IMR-90 (cell line): ENCODE measurements at regions not wholly inside any gene's neighbourhood (a gene's known extent, or its start where the extent isn't known, plus 50 kb on each side); places are given as distances from the start of the nearest gene placed in this dataset.

Source experiments
- ATAC-seq: fragments of 200-7000 bp; cut with Tn5 transposase; 2 replicates; pipeline ENCODE4 v1.9.1; 2020; ENCODE audit warnings: low read depth, mild to moderate bottlenecking, moderate library complexity
- BruUV-seq: library from RNA; stranded (reverse); fragments of 400-500 nt; replicated peaks from 2 replicates; lab custom pipeline; 2021; lab: Mats Ljungman, UMichigan
- CTCF ChIA-PET: fragments of 300-600 bp; formaldehyde crosslinking; extraction: SDS; loops from one replicate; lab custom pipeline; 2021; ENCODE audit warnings: antibody characterized with exemption; lab: Yijun Ruan, JAX
- POLR2A ChIA-PET: fragments of 300-600 bp; sonication (Branson Sonifier 250); formaldehyde crosslinking; loops from one replicate; lab custom pipeline; 2022; ENCODE audit warnings: antibody characterized with exemption; ENCODE audit not compliant: unreplicated experiment; lab: Charles Lee
- DNase-seq: peaks from one replicate; pipeline ENCODE4 v3.0.0; 2013
- H2AFZ ChIP-seq: replicated peaks from 2 replicates; pipeline ENCODE3; 2013; ENCODE audit warnings: low read length, mild to moderate bottlenecking; ENCODE audit not compliant: poor library complexity
- H2AK5ac ChIP-seq: 2 replicates; pipeline ENCODE4 v1.6.1; 2013; ENCODE audit warnings: low read depth, low read length, inconsistent platforms
- H2AK9ac ChIP-seq: replicated peaks from 2 replicates; pipeline ENCODE3; 2013; ENCODE audit warnings: mild to moderate bottlenecking, low read depth, low read length, moderate library complexity; ENCODE audit not compliant: poor library complexity
- H2BK120ac ChIP-seq: 2 replicates; pipeline ENCODE4 v1.6.1; 2013; ENCODE audit warnings: low read depth, low read length, inconsistent platforms
- H2BK15ac ChIP-seq: 3 replicates; pipeline ENCODE4 v1.6.1; 2013; ENCODE audit warnings: low read depth, low read length, inconsistent platforms
- H2BK20ac ChIP-seq: 2 replicates; pipeline ENCODE4 v1.6.1; 2013; ENCODE audit warnings: low read depth, mild to moderate bottlenecking, inconsistent platforms, low read length, moderate library complexity
- H2BK5ac ChIP-seq: 2 replicates; pipeline ENCODE4 v1.6.1; 2013; ENCODE audit warnings: mild to moderate bottlenecking, low read depth, low read length, inconsistent platforms; ENCODE audit not compliant: poor library complexity, severe bottlenecking
- H3K14ac ChIP-seq: replicated peaks from 2 replicates; pipeline ENCODE4 v1.6.1; 2013; ENCODE audit warnings: low read depth, low read length, inconsistent platforms
- H3K18ac ChIP-seq: 2 replicates; pipeline ENCODE4 v1.6.1; 2013; ENCODE audit warnings: low read depth, low read length, control low read depth
- H3K23ac ChIP-seq: 2 replicates; pipeline ENCODE4 v1.6.1; 2013; ENCODE audit warnings: low read depth, low read length, inconsistent platforms
- H3K27ac ChIP-seq: 2 replicates; pipeline ENCODE4 v1.5.1; 2013; ENCODE audit warnings: mild to moderate bottlenecking, control low read depth, low read length; ENCODE audit not compliant: insufficient read depth
- H3K27me3 ChIP-seq: 2 replicates; pipeline ENCODE4 v1.6.1; 2013; ENCODE audit warnings: low read length; ENCODE audit not compliant: control insufficient read depth, insufficient read depth
- H3K36me3 ChIP-seq: 2 replicates; pipeline ENCODE4 v1.6.1; 2013; ENCODE audit warnings: low read length, mixed read lengths; ENCODE audit not compliant: control insufficient read depth, insufficient read depth
- H3K4ac ChIP-seq: 2 replicates; pipeline ENCODE4 v1.6.1; 2013; ENCODE audit warnings: low read depth, low read length, inconsistent platforms
- H3K4me1 ChIP-seq: 2 replicates; pipeline ENCODE4 v1.6.1; 2013; ENCODE audit warnings: low read length, mixed read lengths; ENCODE audit not compliant: control insufficient read depth, insufficient read depth
- H3K4me2 ChIP-seq: 2 replicates; pipeline ENCODE4 v1.6.1; 2013; ENCODE audit warnings: low read depth, mild to moderate bottlenecking, control low read depth, low read length, moderate library complexity
- H3K4me3 ChIP-seq: 2 replicates; pipeline ENCODE4 v1.5.1; 2013; ENCODE audit warnings: low read depth, mild to moderate bottlenecking, control low read depth, low read length, moderate library complexity; ENCODE audit not compliant: insufficient read depth
- H3K56ac ChIP-seq: 2 replicates; pipeline ENCODE4 v1.6.1; 2013; ENCODE audit warnings: low read length, inconsistent platforms; ENCODE audit not compliant: insufficient read depth; ENCODE audit errors: extremely low read depth
- H3K79me1 ChIP-seq, 2 experiments: 2 replicates each; pipeline ENCODE4 v1.6.1; 2013; ENCODE audit warnings: low read length in 2 of 2, inconsistent platforms in 1 of 2, low read depth in 1 of 2
- H3K9ac ChIP-seq: 2 replicates; pipeline ENCODE4 v1.6.1; 2013; ENCODE audit warnings: low read depth, low read length, control low read depth
- H3K9me1 ChIP-seq: 2 replicates; pipeline ENCODE4 v1.6.1; 2013; ENCODE audit warnings: low read length, inconsistent platforms; ENCODE audit not compliant: insufficient read depth
- H3K9me3 ChIP-seq: 2 replicates; pipeline ENCODE4 v1.6.1; 2013; ENCODE audit warnings: low read length; ENCODE audit not compliant: control insufficient read depth, insufficient read depth
- H4K20me1 ChIP-seq: 2 replicates; pipeline ENCODE4 v1.6.1; 2013; ENCODE audit warnings: low read length, inconsistent platforms; ENCODE audit not compliant: insufficient read depth
- H4K5ac ChIP-seq: 2 replicates; pipeline ENCODE4 v1.6.1; 2013; ENCODE audit warnings: mild to moderate bottlenecking, low read depth, low read length, control low read depth
- H4K8ac ChIP-seq, 2 experiments: 2 replicates each; pipeline ENCODE4 v1.6.1; 2013; ENCODE audit warnings: low read depth in 2 of 2, low read length in 2 of 2, control low read depth in 1 of 2, inconsistent platforms in 1 of 2
- H4K91ac ChIP-seq: 2 replicates; pipeline ENCODE4 v1.6.1; 2013; ENCODE audit warnings: low read depth, low read length, inconsistent platforms; ENCODE audit not compliant: insufficient read depth
- BHLHE40 ChIP-seq: fragments of 150-350 bp; IDR thresholded peaks from 2 replicates; pipeline ENCODE4 v1.6.1; 2016; ENCODE audit warnings: mild to moderate bottlenecking, low read depth, low read length
- CEBPB ChIP-seq: IDR thresholded peaks from 2 replicates; pipeline ENCODE4 v1.6.1; 2012; ENCODE audit warnings: low read depth, low read length, improper control_type of control experiment
- CHD1 ChIP-seq: IDR thresholded peaks from 2 replicates; pipeline ENCODE4 v1.6.1; 2012; ENCODE audit warnings: low read depth, low read length, improper control_type of control experiment
- CTCF ChIP-seq: conservative IDR thresholded peaks from 2 replicates; pipeline ENCODE4 v1.5.1; 2012; ENCODE audit warnings: mild to moderate bottlenecking, low read depth, low read length, improper control_type of control experiment
- ELK1 ChIP-seq: fragments of 150-350 bp; IDR thresholded peaks from 2 replicates; pipeline ENCODE4 v1.6.1; 2016; ENCODE audit warnings: low read depth, mild to moderate bottlenecking, low read length, moderate library complexity, borderline replicate concordance
- FOS ChIP-seq: fragments of 150-350 bp; IDR thresholded peaks from 2 replicates; pipeline ENCODE4 v1.6.1; 2016; ENCODE audit warnings: low read depth, low read length
- MAFK ChIP-seq: IDR thresholded peaks from 2 replicates; pipeline ENCODE4 v1.6.1; 2012; ENCODE audit warnings: low read depth, low read length, improper control_type of control experiment
- MAZ ChIP-seq: IDR thresholded peaks from 2 replicates; pipeline ENCODE4 v1.6.1; 2012; ENCODE audit warnings: low read depth, mild to moderate bottlenecking, low read length, improper control_type of control experiment, moderate library complexity, borderline replicate concordance
- MXI1 ChIP-seq: IDR thresholded peaks from 2 replicates; pipeline ENCODE4 v1.6.1; 2012; ENCODE audit warnings: low read depth, mild to moderate bottlenecking, low read length, moderate library complexity, borderline replicate concordance
- NFE2L2 ChIP-seq: fragments of 150-350 bp; IDR thresholded peaks from 2 replicates; pipeline ENCODE4 v1.6.1; 2016; ENCODE audit warnings: low read depth, mild to moderate bottlenecking, low read length
- POLR2A ChIP-seq: IDR thresholded peaks from 2 replicates; pipeline ENCODE4 v1.6.1; 2012; ENCODE audit warnings: mild to moderate bottlenecking, low read depth, low read length
- RAD21 ChIP-seq: IDR thresholded peaks from 2 replicates; pipeline ENCODE4 v1.6.1; 2012; ENCODE audit warnings: low read length, improper control_type of control experiment
- RCOR1 ChIP-seq: IDR thresholded peaks from 2 replicates; pipeline ENCODE4 v1.6.1; 2012; ENCODE audit warnings: mild to moderate bottlenecking, low read length, improper control_type of control experiment; ENCODE audit not compliant: insufficient replicate concordance
- RFX5 ChIP-seq: IDR thresholded peaks from 2 replicates; pipeline ENCODE4 v1.8.0; 2012; ENCODE audit warnings: low read depth, mild to moderate bottlenecking, low read length, moderate library complexity
- SMC3 ChIP-seq: fragments of 150-350 bp; IDR thresholded peaks from 2 replicates; pipeline ENCODE4 v1.6.1; 2016; ENCODE audit warnings: low read depth, mild to moderate bottlenecking, antibody characterized with exemption, low read length, moderate library complexity
- USF2 ChIP-seq: fragments of 150-350 bp; IDR thresholded peaks from 2 replicates; pipeline ENCODE4 v1.6.1; 2017; ENCODE audit warnings: mild to moderate bottlenecking, antibody characterized with exemption, low read length, low read depth
- WGBS, 2 experiments: methylation state at CpG; one replicate each; pipeline versions ENCODE4 v1.1.5 to v1.1.7; 2013; ENCODE audit warnings: missing lambda C conversion rate in 2 of 2; ENCODE audit not compliant: insufficient read length in 1 of 2; ENCODE audit errors: extremely low coverage in 2 of 2; 5-methylcytosine and 5-hydroxymethylcytosine counted together
- dilution Hi-C: fragments of 300-500 bp; cut with HindIII; formaldehyde crosslinking; loops from one replicate; pipeline ENCODE4 v1.14.3; 2018; ENCODE audit warnings: low sequenced_read_pairs; ENCODE audit not compliant: unreplicated experiment
- in situ Hi-C: fragments of 300-500 bp; cut with MboI; formaldehyde crosslinking; loops from 3 replicates; pipeline ENCODE4 v1.14.3; 2019; ENCODE audit warnings: low sequenced_read_pairs, inconsistent platforms, mixed read lengths
- intact Hi-C: fragments of 100-400 bp; cut with micrococcal nuclease; formaldehyde crosslinking; loops from 2 replicates; pipeline ENCODE4 v1.10.0; 2022

- DNase-seq (no peak), ATAC-seq (no peak)
- Histone ChIP-seq H2AFZ (no peak overlapping the region), H2AK9ac (no peak overlapping the region), H3K4me1 (no peaks in the 10 kb centered on the region), H3K56ac (no peak overlapping the region), H3K4ac (no peak overlapping the region), H2BK5ac (no peak overlapping the region), H2BK15ac (no peak overlapping the region), H3K4me3 (no peak overlapping the region), H3K23ac (no peak overlapping the region), H2BK20ac (no peak overlapping the region), H3K18ac (no peak overlapping the region), H3K14ac (no peak overlapping the region), H4K5ac (no peak overlapping the region), H3K79me1 (no peaks in the 10 kb centered on the region), H2BK120ac (no peak overlapping the region), H3K36me3 (no peaks in the 10 kb centered on the region), H4K20me1 (no peaks in the 10 kb centered on the region), H4K91ac (no peak overlapping the region), H2AK5ac (no peak overlapping the region), H3K9ac (no peak overlapping the region), H3K27me3 (no peaks in the 10 kb centered on the region), H3K27ac (no peak overlapping the region), H3K9me1 (no peaks in the 10 kb centered on the region), H4K8ac (no peak overlapping the region), H3K4me2 (no peak overlapping the region), H3K9me3 (peaks cover 28% of the 10 kb centered on the region)
- TF ChIP-seq POLR2A (no peak), RFX5 (no peak), CEBPB (no peak), MXI1 (no peak), FOS (no peak), RAD21 (no peak), NFE2L2 (no peak), RCOR1 (no peak), MAFK (no peak), MAZ (no peak), USF2 (no peak), CTCF (no peak), BHLHE40 (no peak), ELK1 (no peak), SMC3 (no peak), CHD1 (no peak)
- BruUV-seq: no TSS peak
- WGBS, 2 experiments: no CpG with 5 or more reads among the region's 8 CpGs
- in situ Hi-C loops: no loop called here
- CTCF ChIA-PET: no interaction called here
- intact Hi-C loops: no loop called here
- dilution Hi-C loops: no loop called here
- POLR2A ChIA-PET: no interaction called here
Measured at GRCh38 chr10:128579280-128579865, 453.1 kb upstream of the MKI67 start.
